Caco-2 (cell line): ENCODE measurements at regions not wholly inside any gene's neighbourhood (a gene's known extent, or its start where the extent isn't known, plus 50 kb on each side); places are given as distances from the start of the nearest gene placed in this dataset.

Experiments used
- BruUV-seq: library from RNA; stranded (reverse); fragments of 400-500 nt; replicated peaks from 2 replicates; lab custom pipeline; 2021; lab: Mats Ljungman, UMichigan
- CTCF ChIA-PET: fragments of 300-600 bp; sonication (Branson Sonifier 250); formaldehyde crosslinking; loops from one replicate; lab custom pipeline; 2022; ENCODE audit warnings: antibody characterized with exemption; lab: Charles Lee
- POLR2A ChIA-PET: fragments of 300-600 bp; sonication (Branson Sonifier 250); formaldehyde crosslinking; loops from one replicate; lab custom pipeline; 2022; ENCODE audit warnings: antibody characterized with exemption; lab: Charles Lee
- DNase-seq, 2 experiments: peaks; one replicate each; pipeline versions ENCODE4 v3.0.0 to v3.0.0-alpha.2; 2020 to 2022
- H3K27me3 ChIP-seq: replicated peaks from 2 replicates; pipeline ENCODE4 v1.6.0; 2011; ENCODE audit warnings: low read length; ENCODE audit not compliant: control insufficient read depth, insufficient read depth
- H3K36me3 ChIP-seq: 2 replicates; pipeline ENCODE4 v1.5.1; 2011; ENCODE audit warnings: low read length; ENCODE audit not compliant: control insufficient read depth, insufficient read depth
- H3K4me1 ChIP-seq: fragments of 250-450 bp; sonication (Bioruptor Pico); 2 replicates; pipeline ENCODE4 v1.5.1; 2020; ENCODE audit warnings: mild to moderate bottlenecking
- H3K4me3 ChIP-seq: 2 replicates; pipeline ENCODE4 v1.5.1; 2011; ENCODE audit warnings: low read depth, mild to moderate bottlenecking, control low read depth, low read length
- H3K9me3 ChIP-seq: fragments of 250-450 bp; sonication (Bioruptor Pico); 2 replicates; pipeline ENCODE4 v1.5.1; 2020; ENCODE audit warnings: mild to moderate bottlenecking, moderate library complexity
- H3K27ac Mint-ChIP-seq: one replicate; pipeline ENCODE4 v1.8.0; 2022; ENCODE audit warnings: mixed read lengths; ENCODE audit not compliant: unreplicated experiment
- H3K27me3 Mint-ChIP-seq: one replicate; pipeline ENCODE4 v1.8.0; 2022; ENCODE audit warnings: mixed read lengths; ENCODE audit not compliant: insufficient read depth, unreplicated experiment
- H3K36me3 Mint-ChIP-seq: one replicate; pipeline ENCODE4 v1.8.0; 2022; ENCODE audit warnings: mild to moderate bottlenecking, mixed read lengths; ENCODE audit not compliant: insufficient read depth, unreplicated experiment
- H3K4me1 Mint-ChIP-seq: one replicate; pipeline ENCODE4 v1.8.0; 2022; ENCODE audit warnings: low read depth, mixed read lengths; ENCODE audit not compliant: unreplicated experiment
- H3K4me3 Mint-ChIP-seq: one replicate; pipeline ENCODE4 v1.8.0; 2022; ENCODE audit warnings: mild to moderate bottlenecking, moderate library complexity, mixed read lengths; ENCODE audit not compliant: unreplicated experiment
- H3K9me3 Mint-ChIP-seq: one replicate; pipeline ENCODE4 v1.8.0; 2022; ENCODE audit warnings: mixed read lengths; ENCODE audit not compliant: unreplicated experiment
- intact Hi-C: fragments of 100-400 bp; cut with micrococcal nuclease; formaldehyde crosslinking; loops from one replicate; pipeline ENCODE4 v1.10.0; 2022; ENCODE audit not compliant: unreplicated experiment
- TF ChIP-seq, protein P1 (sequence below), 2 experiments: fragments of 200-600 bp in 1 of 2; IDR thresholded peaks; 1 replicate in 1 of 2; 2 replicates in 1 of 2; pipeline versions ENCODE4 v1.5.1 to v1.8.0; 2011 to 2022; ENCODE audit warnings: antibody characterized with exemption in 1 of 2, control low read depth in 1 of 2, inconsistent platforms in 1 of 2, low read depth in 1 of 2, low read length in 1 of 2, mild to moderate bottlenecking in 1 of 2, moderate library complexity in 1 of 2; ENCODE audit not compliant: insufficient read depth in 1 of 2, severe bottlenecking in 1 of 2, unreplicated experiment in 1 of 2

DNA sequence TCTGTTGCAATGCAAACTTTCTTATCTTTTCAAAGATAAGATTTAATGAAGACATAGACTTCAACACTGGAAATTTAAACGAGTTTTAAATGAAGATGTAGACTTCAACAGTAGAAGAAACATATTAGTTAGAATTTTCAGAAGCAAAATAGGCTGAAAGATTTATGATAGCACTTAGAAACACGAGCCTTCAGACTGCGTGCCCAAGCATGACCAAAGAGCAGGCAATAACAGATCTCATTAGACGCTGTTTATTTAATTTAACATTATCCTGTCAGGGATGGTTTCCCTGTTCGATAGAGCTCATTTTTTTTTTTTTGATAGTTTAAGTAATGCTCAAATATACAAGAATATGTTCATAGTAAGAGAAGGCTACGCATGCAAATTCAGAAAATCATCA, 604.7 kb upstream of the SOX9 start:
- H3K9me3 Mint-ChIP-seq: no peaks in the 10 kb centered on the region
- H3K4me1 Mint-ChIP-seq: peaks cover 5% of the 10 kb centered on the region
- H3K27me3 ChIP-seq: no peaks in the 10 kb centered on the region

DNA sequence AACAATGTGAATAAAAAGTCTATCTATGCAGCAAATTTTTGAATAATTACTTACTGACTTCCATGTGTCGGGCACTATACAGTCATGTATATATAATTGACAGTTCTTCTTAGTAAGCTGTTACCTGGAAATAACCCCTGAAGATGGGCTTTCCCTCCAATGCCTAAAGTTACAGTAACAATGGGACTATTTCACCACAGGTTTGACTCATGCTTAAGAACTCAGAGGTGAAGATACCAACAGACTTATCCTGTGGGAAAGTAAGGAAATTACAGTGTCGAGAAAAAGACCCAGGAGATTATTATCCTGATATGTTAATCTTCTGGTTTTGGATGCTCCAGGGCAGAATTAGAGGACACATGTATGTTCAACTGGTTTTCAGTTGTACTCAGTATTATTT, 601.5 kb upstream of the SOX9 start:
- H3K4me3 ChIP-seq: no peak overlapping the region
- H3K9me3 Mint-ChIP-seq: no peaks in the 10 kb centered on the region
- no peaks in the 10 kb centered on the region; the same call in 1 of the 2 replicates for H3K27me3 ChIP-seq
- no peaks in the 10 kb centered on the region for H3K36me3 ChIP-seq
- ChIA-PET POLR2A (no interaction called here), CTCF (no interaction called here)
- H3K4me1 Mint-ChIP-seq: peaks cover 5% of the 10 kb centered on the region
- no peaks in the 10 kb centered on the region for H3K4me1 ChIP-seq
- no peaks in the 10 kb centered on the region for H3K9me3 ChIP-seq
- BruUV-seq: no TSS peak
- TF ChIP-seq, protein P1, sequence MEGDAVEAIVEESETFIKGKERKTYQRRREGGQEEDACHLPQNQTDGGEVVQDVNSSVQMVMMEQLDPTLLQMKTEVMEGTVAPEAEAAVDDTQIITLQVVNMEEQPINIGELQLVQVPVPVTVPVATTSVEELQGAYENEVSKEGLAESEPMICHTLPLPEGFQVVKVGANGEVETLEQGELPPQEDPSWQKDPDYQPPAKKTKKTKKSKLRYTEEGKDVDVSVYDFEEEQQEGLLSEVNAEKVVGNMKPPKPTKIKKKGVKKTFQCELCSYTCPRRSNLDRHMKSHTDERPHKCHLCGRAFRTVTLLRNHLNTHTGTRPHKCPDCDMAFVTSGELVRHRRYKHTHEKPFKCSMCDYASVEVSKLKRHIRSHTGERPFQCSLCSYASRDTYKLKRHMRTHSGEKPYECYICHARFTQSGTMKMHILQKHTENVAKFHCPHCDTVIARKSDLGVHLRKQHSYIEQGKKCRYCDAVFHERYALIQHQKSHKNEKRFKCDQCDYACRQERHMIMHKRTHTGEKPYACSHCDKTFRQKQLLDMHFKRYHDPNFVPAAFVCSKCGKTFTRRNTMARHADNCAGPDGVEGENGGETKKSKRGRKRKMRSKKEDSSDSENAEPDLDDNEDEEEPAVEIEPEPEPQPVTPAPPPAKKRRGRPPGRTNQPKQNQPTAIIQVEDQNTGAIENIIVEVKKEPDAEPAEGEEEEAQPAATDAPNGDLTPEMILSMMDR (IDR thresholded peaks at IDR 0.05; ENCODE audit: insufficient read depth in 1 of 2, low read depth in 1 of 2, low read length in 1 of 2, severe bottlenecking in 1 of 2, unreplicated experiment in 1 of 2): no peak
- DNase-seq: no peak
- H3K36me3 Mint-ChIP-seq: no peaks in the 10 kb centered on the region
- no peak overlapping the region for H3K4me3 Mint-ChIP-seq
- H3K27ac Mint-ChIP-seq: no peak overlapping the region
- H3K27me3 Mint-ChIP-seq: peaks cover 6% of the 10 kb centered on the region
- intact Hi-C loops: no loop called here

More for the DNA sequence above, 604.7 kb upstream of the SOX9 start:
- TF ChIP-seq, protein P1 (IDR thresholded peaks at IDR 0.05; ENCODE audit: insufficient read depth in 1 of 2, low read depth in 1 of 2, low read length in 1 of 2, severe bottlenecking in 1 of 2, unreplicated experiment in 1 of 2): no peak
- Histone ChIP-seq H3K36me3 (no peaks in the 10 kb centered on the region), H3K4me1 (no peaks in the 10 kb centered on the region), H3K9me3 (no peaks in the 10 kb centered on the region), H3K4me3 (no peak overlapping the region)
- ChIA-PET POLR2A (no interaction called here), CTCF (no interaction called here)
- no peak overlapping the region for H3K27ac Mint-ChIP-seq
- intact Hi-C loops: no loop called here
- no peaks in the 10 kb centered on the region for H3K36me3 Mint-ChIP-seq
- DNase-seq: no peak
- no peaks in the 10 kb centered on the region for H3K27me3 Mint-ChIP-seq
- no TSS peak for BruUV-seq
- H3K4me3 Mint-ChIP-seq: no peak overlapping the region

DNA sequence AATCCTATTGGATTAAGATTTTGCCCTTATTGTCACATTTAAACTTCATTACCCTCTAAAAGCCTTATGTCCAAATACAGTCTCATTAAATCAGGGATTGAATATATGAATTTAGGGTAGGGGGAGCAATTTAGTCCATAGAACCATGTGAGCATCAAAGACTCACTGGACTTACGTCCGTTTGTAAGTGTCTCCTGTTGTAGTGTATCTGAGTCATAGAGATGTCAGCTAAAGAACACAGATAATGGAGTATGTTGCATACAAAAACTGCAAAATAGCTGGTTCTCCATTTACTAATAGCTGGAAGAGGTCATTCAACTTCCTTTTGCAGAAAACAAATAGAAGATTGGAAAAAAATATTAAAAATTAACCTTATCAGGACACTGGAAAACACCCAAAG, 599.1 kb upstream of the SOX9 start:
- H3K4me3 ChIP-seq: no peak overlapping the region
- no TSS peak for BruUV-seq
- intact Hi-C loops: no loop called here
- H3K36me3 ChIP-seq: no peaks in the 10 kb centered on the region
- H3K4me3 Mint-ChIP-seq: no peak overlapping the region
- H3K9me3 ChIP-seq: no peaks in the 10 kb centered on the region
- peaks cover 9% of the 10 kb centered on the region for H3K27me3 Mint-ChIP-seq
- CTCF ChIA-PET: no interaction called here
- H3K9me3 Mint-ChIP-seq: no peaks in the 10 kb centered on the region
- no peaks in the 10 kb centered on the region for H3K36me3 Mint-ChIP-seq
- H3K4me1 Mint-ChIP-seq: no peaks in the 10 kb centered on the region
- POLR2A ChIA-PET: no interaction called here
- no peaks in the 10 kb centered on the region; the same call in 1 of the 2 replicates for H3K27me3 ChIP-seq
- H3K27ac Mint-ChIP-seq: no peak overlapping the region
- no peaks in the 10 kb centered on the region for H3K4me1 ChIP-seq
- no peak for DNase-seq
- TF ChIP-seq, protein P1 (IDR thresholded peaks at IDR 0.05; ENCODE audit: insufficient read depth in 1 of 2, low read depth in 1 of 2, low read length in 1 of 2, severe bottlenecking in 1 of 2, unreplicated experiment in 1 of 2): no peak
